SKM-1 (cell line): ENCODE measurements at regions not wholly inside any gene's neighbourhood (a gene's known extent, or its start where the extent isn't known, plus 50 kb on each side); places are given as distances from the start of the nearest gene placed in this dataset.
A peak's percentile ranks its signal among the peaks of the same experiment; 100 is the strongest.
"Not testable (repeated sequence)": the region's sequence is repeated elsewhere in the genome, so short reads cannot be mapped to it uniquely, and the experiment has no call there.

ENCODE experiments used
- DNase-seq: peaks from one replicate; lab custom pipeline; 2025; ENCODE audit not compliant: unreplicated experiment; lab: John Stamatoyannopoulos, UW

GRCh38 chr3:115204475-115204874 lies 57.4 kb upstream of the ZBTB20 start:
- DNase-seq, result no peak

GRCh38 chr3:115208066-115208750 lies 61.1 kb upstream of the ZBTB20 start:
- DNase-seq, result no peak

- no peak for DNase-seq
Observed at GRCh38 chr3:115211810-115212492, 64.9 kb upstream of the ZBTB20 start.

GRCh38 chr3:115212615-115213014 lies 65.5 kb upstream of the ZBTB20 start:
- DNase-seq, result peak; percentile 50

GRCh38 chr3:115213052-115213451 lies 66.0 kb upstream of the ZBTB20 start:
- DNase-seq, result not testable (repeated sequence)

- DNase-seq, result no peak
Observed at GRCh38 chr3:115217292-115217677, 70.2 kb upstream of the ZBTB20 start.

- DNase-seq, result peak; percentile 6
Observed at GRCh38 chr3:115217678-115218451, 70.8 kb upstream of the ZBTB20 start.

- no peak for DNase-seq
Observed at GRCh38 chr3:115218859-115219258, 71.8 kb upstream of the ZBTB20 start.

- no peak for DNase-seq
Observed at GRCh38 chr3:115224687-115225086, 77.6 kb upstream of the ZBTB20 start.

GRCh38 chr3:115226844-115227445 lies 79.9 kb upstream of the ZBTB20 start:
- DNase-seq, result no peak

GRCh38 chr3:115227461-115227860 lies 80.4 kb upstream of the ZBTB20 start:
- no peak for DNase-seq

GRCh38 chr3:115228266-115228665 lies 81.2 kb upstream of the ZBTB20 start:
- DNase-seq, result no peak

GRCh38 chr3:115232167-115232566 lies 85.1 kb upstream of the ZBTB20 start:
- DNase-seq, result no peak

GRCh38 chr3:115233021-115233420 lies 85.9 kb upstream of the ZBTB20 start:
- no peak for DNase-seq

- no peak for DNase-seq
Observed at GRCh38 chr3:115236496-115236895, 89.4 kb upstream of the ZBTB20 start.

GRCh38 chr3:115239717-115240116 lies 92.6 kb upstream of the ZBTB20 start:
- DNase-seq, result no peak

GRCh38 chr3:115244350-115244749 lies 97.3 kb upstream of the ZBTB20 start:
- no peak for DNase-seq

- DNase-seq, result no peak
Observed at GRCh38 chr3:115245438-115245837, 98.3 kb upstream of the ZBTB20 start.

GRCh38 chr3:115245899-115246298 lies 98.8 kb upstream of the ZBTB20 start:
- DNase-seq, result no peak

GRCh38 chr3:115246461-115247020 lies 99.5 kb upstream of the ZBTB20 start:
- DNase-seq, result no peak

GRCh38 chr3:115248274-115248673 lies 101.2 kb upstream of the ZBTB20 start:
- DNase-seq, result no peak
